Cardiac fibroblast (primary cell): ENCODE measurements at regions not wholly inside any gene's neighbourhood (a gene's known extent, or its start where the extent isn't known, plus 50 kb on each side); places are given as distances from the start of the nearest gene placed in this dataset.
A peak's percentile ranks its signal among the peaks of the same experiment; 100 is the strongest.

Experiments used
- DNase-seq, 2 donors: peaks; one replicate each; pipeline versions ENCODE4 v3.0.0 to v3.0.0-alpha.2; 2010; ENCODE audit warnings: low read depth in 2 of 2
- H3K4me3 ChIP-seq, 2 donors: replicated peaks in 1 of 2; 1 replicate in 1 of 2; 2 replicates in 1 of 2; pipeline ENCODE4 v1.5.1; 2011; ENCODE audit warnings: low read depth in 2 of 2, low read length in 2 of 2, mild to moderate bottlenecking in 2 of 2, moderate library complexity in 1 of 2
- TF ChIP-seq, protein P1 (sequence below): IDR thresholded peaks from one replicate; pipeline ENCODE4 v1.5.1; 2011; ENCODE audit warnings: low read depth, mild to moderate bottlenecking, low read length, inconsistent platforms

DNA sequence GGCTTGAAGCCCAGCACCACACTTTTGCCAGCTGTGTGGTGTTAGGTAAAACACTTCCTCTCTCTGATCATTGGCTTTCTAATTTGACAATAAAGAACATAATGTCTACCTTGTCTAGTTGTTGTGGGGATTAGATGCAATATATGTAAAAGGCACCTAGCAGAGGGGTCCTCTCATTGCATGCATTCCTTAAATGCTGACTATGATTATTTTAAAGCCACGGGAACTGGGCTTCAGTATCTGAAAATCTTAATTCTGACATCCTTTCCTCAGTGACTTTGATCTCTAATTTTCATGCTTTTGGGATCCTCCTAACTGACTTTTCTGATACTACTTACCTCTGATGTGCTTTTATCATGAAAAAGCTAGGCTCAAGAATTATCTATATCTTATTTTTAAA, 596.3 kb downstream of the TAFA4 start:
- TF ChIP-seq, protein P1, sequence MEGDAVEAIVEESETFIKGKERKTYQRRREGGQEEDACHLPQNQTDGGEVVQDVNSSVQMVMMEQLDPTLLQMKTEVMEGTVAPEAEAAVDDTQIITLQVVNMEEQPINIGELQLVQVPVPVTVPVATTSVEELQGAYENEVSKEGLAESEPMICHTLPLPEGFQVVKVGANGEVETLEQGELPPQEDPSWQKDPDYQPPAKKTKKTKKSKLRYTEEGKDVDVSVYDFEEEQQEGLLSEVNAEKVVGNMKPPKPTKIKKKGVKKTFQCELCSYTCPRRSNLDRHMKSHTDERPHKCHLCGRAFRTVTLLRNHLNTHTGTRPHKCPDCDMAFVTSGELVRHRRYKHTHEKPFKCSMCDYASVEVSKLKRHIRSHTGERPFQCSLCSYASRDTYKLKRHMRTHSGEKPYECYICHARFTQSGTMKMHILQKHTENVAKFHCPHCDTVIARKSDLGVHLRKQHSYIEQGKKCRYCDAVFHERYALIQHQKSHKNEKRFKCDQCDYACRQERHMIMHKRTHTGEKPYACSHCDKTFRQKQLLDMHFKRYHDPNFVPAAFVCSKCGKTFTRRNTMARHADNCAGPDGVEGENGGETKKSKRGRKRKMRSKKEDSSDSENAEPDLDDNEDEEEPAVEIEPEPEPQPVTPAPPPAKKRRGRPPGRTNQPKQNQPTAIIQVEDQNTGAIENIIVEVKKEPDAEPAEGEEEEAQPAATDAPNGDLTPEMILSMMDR: no peak
- no peak for DNase-seq
- no peak overlapping the region for H3K4me3 ChIP-seq

DNA sequence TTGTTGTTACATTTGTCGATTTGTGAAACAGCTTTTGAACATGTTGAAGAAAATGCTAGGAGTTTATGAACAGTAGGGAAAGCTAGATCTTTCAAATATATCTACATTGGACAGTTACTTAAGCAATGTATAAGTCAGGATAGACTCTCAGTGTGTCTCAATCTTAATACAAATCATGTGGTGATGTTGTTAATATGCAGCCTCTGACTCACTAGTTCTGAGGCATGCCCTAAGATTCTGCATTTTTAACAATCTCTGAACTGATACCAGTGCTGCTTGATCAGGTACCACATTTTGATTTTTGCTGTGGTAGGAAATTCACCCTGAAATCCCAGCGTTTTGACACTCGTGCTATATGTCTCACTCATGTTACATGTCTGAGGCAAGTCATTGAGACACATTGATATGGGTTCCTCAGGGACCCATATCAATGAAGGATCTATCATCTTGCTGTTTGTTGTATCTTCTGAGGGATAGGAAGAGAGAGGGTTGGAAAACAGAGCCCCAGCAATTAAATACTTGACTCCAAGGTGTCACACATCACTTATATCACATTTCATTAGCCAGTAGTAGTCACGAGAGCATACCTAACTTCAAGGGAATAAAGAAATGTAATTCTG, 597.9 kb downstream of the TAFA4 start:
- TF ChIP-seq, protein P1: no peak
- DNase-seq: no peak
- no peak overlapping the region for H3K4me3 ChIP-seq

DNA sequence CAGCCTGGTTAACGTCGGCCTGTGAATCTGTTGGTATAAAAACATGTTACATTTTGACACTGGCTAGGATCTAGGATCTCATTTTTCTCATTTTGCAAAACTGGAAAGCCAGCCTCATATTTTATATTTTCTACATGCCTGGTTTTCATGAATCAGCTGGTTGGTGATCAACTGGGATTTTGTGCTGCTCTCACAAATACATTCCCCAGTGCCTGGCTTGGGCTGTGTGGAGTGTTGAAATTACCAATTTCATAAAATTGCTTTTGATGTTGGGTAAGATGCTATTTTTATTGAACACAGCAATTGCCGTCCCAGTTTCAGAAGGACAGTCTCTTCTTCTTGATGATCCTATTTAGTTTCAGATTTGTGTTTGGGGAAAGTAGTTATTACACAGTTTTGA, 604.3 kb downstream of the TAFA4 start:
- no peak overlapping the region for H3K4me3 ChIP-seq
- TF ChIP-seq, protein P1: no peak

DNA sequence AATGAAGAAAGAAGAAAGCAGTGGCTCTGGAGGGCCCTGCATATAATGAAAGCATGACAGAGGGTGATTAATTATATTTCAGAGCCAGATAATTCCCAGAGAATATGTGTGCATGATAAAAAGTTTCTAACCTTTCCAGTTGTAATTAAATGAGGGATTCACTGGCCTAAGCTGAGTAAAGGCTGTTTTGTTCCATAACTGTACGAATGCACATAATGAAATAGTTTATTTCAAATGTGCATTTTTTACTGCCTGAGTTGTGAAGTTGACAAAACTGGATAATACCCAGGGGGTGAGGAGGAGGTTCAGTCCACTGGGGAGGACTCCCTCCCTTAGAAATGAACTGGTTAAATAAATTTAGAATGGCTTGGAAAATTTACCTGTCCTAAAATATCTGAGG, 616.4 kb downstream of the TAFA4 start:
- DNase-seq: no peak
- no peak overlapping the region for H3K4me3 ChIP-seq
- TF ChIP-seq, protein P1: no peak

More for the DNA sequence above, 604.3 kb downstream of the TAFA4 start:
- no peak for DNase-seq

DNA sequence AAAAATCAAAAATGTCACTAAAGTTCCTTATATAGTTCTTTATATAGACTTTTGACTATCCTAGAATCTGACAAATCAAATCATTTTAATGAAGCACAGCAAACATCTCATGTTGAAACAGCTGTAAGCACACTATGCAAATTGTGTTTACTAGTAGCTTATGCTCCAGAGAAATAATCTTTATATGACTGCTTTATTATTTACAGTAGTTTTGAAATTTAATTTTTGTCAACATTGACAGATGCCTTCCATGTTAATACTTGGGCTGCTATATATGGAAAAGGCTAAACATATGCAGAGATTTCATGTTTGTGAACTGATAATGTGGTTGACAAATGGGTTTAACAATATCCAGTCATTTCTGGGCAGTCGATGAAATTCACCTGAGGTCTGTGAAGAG, 616.8 kb downstream of the TAFA4 start:
- TF ChIP-seq, protein P1: no peak
- no peak for DNase-seq
- no peak overlapping the region for H3K4me3 ChIP-seq

DNA sequence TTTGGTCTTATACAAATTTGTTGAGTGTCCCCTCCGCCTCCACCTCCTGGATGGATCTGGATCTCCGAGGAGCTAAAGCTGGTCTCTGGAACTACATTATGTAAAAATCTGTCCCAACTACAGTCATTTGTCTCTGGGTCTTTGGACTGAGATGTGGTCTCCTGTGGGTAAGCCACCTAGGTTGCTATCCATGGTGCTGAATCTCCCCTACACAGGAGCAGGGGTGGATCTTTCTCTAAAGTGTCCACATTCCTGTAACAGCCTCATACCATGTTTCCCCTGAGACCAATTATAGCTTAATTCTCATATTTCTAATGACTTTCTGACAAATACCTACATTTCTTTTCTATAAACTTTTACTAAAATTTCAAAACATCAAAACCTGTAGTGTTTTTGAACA, 625.8 kb downstream of the TAFA4 start:
- H3K4me3 ChIP-seq: no peak overlapping the region
- TF ChIP-seq, protein P1: no peak
- peak in 1 of 2 donors; percentile 1 for DNase-seq

DNA sequence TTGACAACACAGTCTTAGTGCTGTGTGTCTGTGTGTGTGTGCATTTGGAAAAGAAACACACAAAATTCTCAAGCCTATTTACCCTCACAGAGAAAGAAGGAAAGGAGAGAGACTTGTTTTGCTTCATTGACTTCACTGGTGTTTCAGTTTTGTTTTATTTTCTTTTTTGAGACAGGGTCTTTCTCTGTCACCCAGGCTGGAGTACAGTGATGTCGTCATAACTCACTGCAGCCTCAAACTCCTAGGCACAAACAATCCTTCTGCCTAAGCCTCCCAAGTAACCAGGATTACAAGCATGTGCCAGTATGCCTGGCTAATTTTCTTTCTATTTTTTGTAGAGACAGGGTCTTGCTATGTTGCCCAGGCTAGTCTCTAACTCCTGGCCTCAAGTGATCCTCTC, 636.9 kb downstream of the TAFA4 start:
- DNase-seq: no peak
- TF ChIP-seq, protein P1: no peak
- no peak overlapping the region for H3K4me3 ChIP-seq
